H1 (cell line): ENCODE measurements at regions not wholly inside any gene's neighbourhood (a gene's known extent, or its start where the extent isn't known, plus 50 kb on each side); places are given as distances from the start of the nearest gene placed in this dataset.

Source experiments
- CTCF ChIA-PET: fragments of 300-600 bp; sonication (Branson Sonifier 250); formaldehyde crosslinking; loops from one replicate; lab custom pipeline; 2021; ENCODE audit not compliant: partially characterized antibody; lab: Charles Lee
- POLR2A ChIA-PET: fragments of 300-600 bp; sonication (Branson Sonifier 250); formaldehyde crosslinking; loops from one replicate; lab custom pipeline; 2021; ENCODE audit warnings: inconsistent platforms; ENCODE audit not compliant: partially characterized antibody; lab: Charles Lee
- DNase-seq, 2 experiments: peaks; one replicate each; pipeline versions ENCODE4 v3.0.0 to v3.0.0-alpha.2; 2010 to 2022; ENCODE audit warnings: low spot score in 2 of 2, low read depth in 1 of 2, mixed read lengths in 1 of 2
- FAIRE-seq: peaks from 2 replicates; lab custom pipeline; 2011; peaks lifted over from hg19 to GRCh38; lab: Jason Lieb, UNC
- H2AFZ ChIP-seq: 2 replicates; pipeline ENCODE4 v1.8.1; 2012; ENCODE audit warnings: low read length, inconsistent platforms
- H2AK5ac ChIP-seq: 2 replicates; pipeline ENCODE4 v1.6.1; 2013; ENCODE audit warnings: low read depth, low read length
- H2BK120ac ChIP-seq: replicated peaks from 2 replicates; pipeline ENCODE3; 2013; ENCODE audit warnings: low read depth, low read length, inconsistent platforms
- H2BK12ac ChIP-seq: 2 replicates; pipeline ENCODE4 v1.6.1; 2013; ENCODE audit warnings: low read depth, low read length
- H2BK15ac ChIP-seq: 2 replicates; pipeline ENCODE4 v1.6.1; 2013; ENCODE audit warnings: low read length
- H2BK20ac ChIP-seq: 2 replicates; pipeline ENCODE4 v1.6.1; 2013; ENCODE audit warnings: low read length
- H2BK5ac ChIP-seq: 2 replicates; pipeline ENCODE4 v1.6.1; 2013; ENCODE audit warnings: low read depth, low read length
- H3K14ac ChIP-seq: 2 replicates; pipeline ENCODE4 v1.6.1; 2013; ENCODE audit warnings: inconsistent platforms; ENCODE audit not compliant: insufficient read length
- H3K18ac ChIP-seq: 2 replicates; pipeline ENCODE4 v1.6.1; 2013; ENCODE audit warnings: low read length; ENCODE audit errors: extremely low read depth
- H3K23ac ChIP-seq: 2 replicates; pipeline ENCODE4 v1.6.1; 2013; ENCODE audit warnings: inconsistent platforms; ENCODE audit not compliant: insufficient read length
- H3K23me2 ChIP-seq: 2 replicates; pipeline ENCODE4 v1.6.1; 2013; ENCODE audit warnings: low read depth, low read length
- H3K27ac ChIP-seq: 2 replicates; pipeline ENCODE4 v1.6.1; 2011; ENCODE audit warnings: low read depth, low read length, inconsistent platforms
- H3K27me3 ChIP-seq, 4 experiments: replicated peaks in 1 of 4; 1 replicate in 1 of 4; 2 replicates in 3 of 4; pipeline versions ENCODE4 v1.6.1 to v1.8.1; 2011 to 2013; ENCODE audit warnings: low read length in 3 of 4, mild to moderate bottlenecking in 3 of 4, inconsistent platforms in 2 of 4, mixed read lengths in 2 of 4, moderate library complexity in 1 of 4; ENCODE audit not compliant: control insufficient read depth in 3 of 4, insufficient read depth in 3 of 4; ENCODE audit errors: extremely low read depth in 1 of 4
- H3K36me3 ChIP-seq, 4 experiments: 2 replicates each; pipeline versions ENCODE4 v1.6.1 to v1.8.1; 2011 to 2013; ENCODE audit warnings: mild to moderate bottlenecking in 4 of 4, low read length in 3 of 4, moderate library complexity in 2 of 4, control low read depth in 1 of 4, inconsistent platforms in 1 of 4; ENCODE audit not compliant: insufficient read depth in 4 of 4, control insufficient read depth in 2 of 4
- H3K4ac ChIP-seq: replicated peaks from 2 replicates; pipeline ENCODE3; 2013; ENCODE audit warnings: low read length, low read depth, mixed read lengths, inconsistent platforms; ENCODE audit not compliant: insufficient read length
- H3K4me1 ChIP-seq, 4 experiments: replicated peaks in 1 of 4; 1 replicate in 1 of 4; 2 replicates in 3 of 4; pipeline versions ENCODE4 v1.6.1 to v1.8.1; 2011 to 2013; ENCODE audit warnings: low read length in 3 of 4, inconsistent platforms in 2 of 4, mixed read lengths in 1 of 4; ENCODE audit not compliant: insufficient read depth in 4 of 4, control insufficient read depth in 3 of 4
- H3K4me2 ChIP-seq, 2 experiments: 2 replicates each; pipeline versions ENCODE4 v1.6.1 to v1.8.1; 2011 to 2013; ENCODE audit warnings: low read depth in 2 of 2, low read length in 2 of 2, control low read depth in 1 of 2, inconsistent platforms in 1 of 2, mild to moderate bottlenecking in 1 of 2; ENCODE audit not compliant: insufficient read depth in 1 of 2
- H3K4me3 ChIP-seq, 4 experiments: fragments of 200-600, 300-600 bp in 1 of 4; sonication (generic), shearing (Covaris generic), sonication (Bioruptor Twin) in 1 of 4; 2 replicates each; pipeline versions ENCODE4 v1.5.1 to v1.8.1; 2011 to 2016; ENCODE audit warnings: low read length in 4 of 4, low read depth in 3 of 4, control low read depth in 2 of 4, inconsistent platforms in 2 of 4, mild to moderate bottlenecking in 2 of 4, mixed read lengths in 1 of 4, moderate library complexity in 1 of 4; ENCODE audit not compliant: insufficient read depth in 2 of 4; ENCODE audit errors: extremely low read depth in 1 of 4
- H3K56ac ChIP-seq: replicated peaks from 2 replicates; pipeline ENCODE3; 2013; ENCODE audit warnings: low read depth, mild to moderate bottlenecking, mixed read lengths, low read length, inconsistent platforms; ENCODE audit not compliant: insufficient read length
- H3K79me1 ChIP-seq: 2 replicates; pipeline ENCODE4 v1.6.1; 2013; ENCODE audit warnings: low read depth, low read length, control low read depth
- H3K79me2 ChIP-seq, 2 experiments: 2 replicates each; pipeline versions ENCODE4 v1.6.1 to v1.8.1; 2012 to 2013; ENCODE audit warnings: low read length in 2 of 2, mild to moderate bottlenecking in 2 of 2, inconsistent platforms in 1 of 2; ENCODE audit not compliant: insufficient read depth in 2 of 2, control insufficient read depth in 1 of 2
- H3K9ac ChIP-seq, 4 experiments: replicated peaks in 1 of 4; 1 replicate in 1 of 4; 2 replicates in 3 of 4; pipeline versions ENCODE4 v1.6.1 to v1.8.1; 2011 to 2013; ENCODE audit warnings: low read depth in 3 of 4, low read length in 3 of 4, control low read depth in 2 of 4, mild to moderate bottlenecking in 2 of 4, moderate library complexity in 2 of 4, inconsistent platforms in 1 of 4; ENCODE audit errors: extremely low read depth in 1 of 4
- H3K9me3 ChIP-seq, 2 experiments: 2 replicates each; pipeline versions ENCODE4 v1.6.1 to v1.8.1; 2012 to 2013; ENCODE audit warnings: mild to moderate bottlenecking in 2 of 2, moderate library complexity in 2 of 2, control low read depth in 1 of 2, inconsistent platforms in 1 of 2, low read depth in 1 of 2, low read length in 1 of 2, mixed read lengths in 1 of 2; ENCODE audit not compliant: insufficient read depth in 2 of 2
- H4K20me1 ChIP-seq, 2 experiments: replicated peaks in 1 of 2; 2 replicates each; pipeline versions ENCODE3 to v1.8.1; 2011 to 2013; ENCODE audit warnings: inconsistent platforms in 2 of 2, low read length in 2 of 2, mild to moderate bottlenecking in 1 of 2; ENCODE audit not compliant: insufficient read depth in 2 of 2, control insufficient read depth in 1 of 2
- H4K5ac ChIP-seq: 2 replicates; pipeline ENCODE4 v1.6.1; 2013; ENCODE audit warnings: low read length, low read depth, mixed read lengths, inconsistent platforms; ENCODE audit not compliant: insufficient read length
- H4K8ac ChIP-seq: 2 replicates; pipeline ENCODE4 v1.8.0; 2013; ENCODE audit warnings: mild to moderate bottlenecking, moderate library complexity, low read length, inconsistent platforms; ENCODE audit not compliant: insufficient read depth; ENCODE audit errors: extremely low read depth
- H4K91ac ChIP-seq: replicated peaks from 2 replicates; pipeline ENCODE3; 2013; ENCODE audit warnings: low read length, mixed read lengths, inconsistent platforms; ENCODE audit not compliant: insufficient read length
- MAFK ChIP-seq: IDR thresholded peaks from 2 replicates; pipeline ENCODE4 v1.6.1; 2012; ENCODE audit warnings: low read depth, mild to moderate bottlenecking, improper control_type of control experiment, low read length
- SUZ12 ChIP-seq: fragments of 200-600 bp; sonication (generic); IDR thresholded peaks from 2 replicates; pipeline ENCODE4 v1.6.1; 2012; ENCODE audit warnings: mild to moderate bottlenecking, inconsistent platforms, low read length, moderate library complexity, mixed read lengths
- WGBS, 2 experiments: shearing (Covaris generic) in 1 of 2; methylation state at CpG; one replicate each; pipeline versions ENCODE4 v1.1.6 to v1.1.7; 2013 to 2015; ENCODE audit warnings: low lambda C conversion rate in 2 of 2, mixed read lengths in 2 of 2, inconsistent platforms in 1 of 2, low coverage in 1 of 2, missing lambda C conversion rate in 1 of 2; ENCODE audit not compliant: insufficient replicate concordance in 2 of 2, insufficient coverage in 1 of 2, insufficient read length in 1 of 2; ENCODE audit errors: extremely low coverage in 1 of 2, missing lambda C conversion rate in 1 of 2; 5-methylcytosine and 5-hydroxymethylcytosine counted together

GRCh38 chr12:13328535-13328934 lies 132.0 kb downstream of the EMP1 start:
- no peak overlapping the region for H2BK12ac ChIP-seq
- H2AK5ac ChIP-seq = no peak overlapping the region
- TF ChIP-seq MAFK (peak; percentile 30; the same call in 1 of the 2 replicates), SUZ12 (no peak)
- no peak overlapping the region for H3K27ac ChIP-seq
- H3K4me2 ChIP-seq = no peak overlapping the region
- H4K20me1 ChIP-seq = no peaks in the 10 kb centered on the region
- H3K4me3 ChIP-seq = no peak overlapping the region
- no peak overlapping the region for H3K14ac ChIP-seq
- no peak overlapping the region for H2BK20ac ChIP-seq
- DNase-seq = no peak
- no peak overlapping the region for H3K23ac ChIP-seq
- H3K23me2 ChIP-seq = no peaks in the 10 kb centered on the region
- H3K79me2 ChIP-seq = no peaks in the 10 kb centered on the region
- ChIA-PET CTCF (interaction anchor here (0.8 to 3.7 kb wide), 4 partner anchors 19 to 654 kb away, joined by 3 to 11 read pairs (median 4); no protein-coding TSS in a partner anchor), POLR2A (no interaction called here)
- no peak overlapping the region for H4K91ac ChIP-seq
- H3K4ac ChIP-seq = no peak overlapping the region
- no peak overlapping the region for H2BK5ac ChIP-seq
- no peaks in the 10 kb centered on the region for H3K9me3 ChIP-seq
- no peak overlapping the region for H4K5ac ChIP-seq
- H3K4me1 ChIP-seq = no peaks in the 10 kb centered on the region
- FAIRE-seq = no peak
- H3K27me3 ChIP-seq = no peaks in the 10 kb centered on the region
- H4K8ac ChIP-seq = no peak overlapping the region
- H3K56ac ChIP-seq = no peak overlapping the region
- no peaks in the 10 kb centered on the region for H3K79me1 ChIP-seq
- H3K9ac ChIP-seq = no peak overlapping the region
- no peak overlapping the region for H3K18ac ChIP-seq
- H2BK120ac ChIP-seq = no peak overlapping the region
- WGBS, 2 experiments = 82% methylated on average over 3 of the region's 3 CpGs; no CpG with 5 or more reads in 1 of the 2 experiments
- no peak overlapping the region for H2BK15ac ChIP-seq
- H3K36me3 ChIP-seq = no peaks in the 10 kb centered on the region
- no peak overlapping the region for H2AFZ ChIP-seq
